ENCODE measurements at regions not wholly inside any gene's neighbourhood (a gene's known extent, or its start where the extent isn't known, plus 50 kb on each side); places are given as distances from the start of the nearest gene placed in this dataset.

GRCh38 chr5:158170060-158170459, 311.1 kb upstream of the CLINT1 start:
- H3K79me2 ChIP-seq (ENCODE audit: insufficient read depth, low read length): no peaks in the 10 kb centered on the region
- no peaks in the 10 kb centered on the region for H3F3A ChIP-seq (ENCODE audit: insufficient read depth, low read length)
- no peaks in the 10 kb centered on the region for H4K20me1 ChIP-seq (ENCODE audit: insufficient read depth, low read length)
- H3K9ac ChIP-seq (ENCODE audit: low read length): no peak overlapping the region
- H3K9me3 ChIP-seq (ENCODE audit: low read length): no peaks in the 10 kb centered on the region
- peaks cover under 1% of the 10 kb centered on the region for H3K4me1 ChIP-seq (ENCODE audit: insufficient read depth, low read length, severe bottlenecking)
- no peak overlapping the region for H3K4me3 ChIP-seq (ENCODE audit: low read depth, low read length, poor library complexity, severe bottlenecking)
- TF ChIP-seq CTCF (IDR thresholded peaks at IDR 0.05; ENCODE audit: low read length): no peak
- no peak for TF ChIP-seq EZH2 (IDR thresholded peaks at IDR 0.05; ENCODE audit: borderline replicate concordance, low read length)
- no peaks in the 10 kb centered on the region for H3K9me2 ChIP-seq (ENCODE audit: low read depth, low read length)
- no peak overlapping the region for H3K27ac ChIP-seq (ENCODE audit: low read depth, low read length, poor library complexity, severe bottlenecking)
- H3K4me2 ChIP-seq (ENCODE audit: low read length): no peak overlapping the region
- H2AFZ ChIP-seq (ENCODE audit: low read length): no peak overlapping the region
- H3K27me3 ChIP-seq (ENCODE audit: insufficient read depth, low read length): no peaks in the 10 kb centered on the region; the same call in 1 of the 2 replicates
- no peaks in the 10 kb centered on the region for H3K36me3 ChIP-seq (ENCODE audit: insufficient read depth, low read length)

- Histone ChIP-seq H3K4me1 (ENCODE audit: insufficient read depth, low read length, severe bottlenecking) (no peaks in the 10 kb centered on the region), H3K79me2 (ENCODE audit: insufficient read depth, low read length) (no peaks in the 10 kb centered on the region), H2AFZ (ENCODE audit: low read length) (no peak overlapping the region), H3K9ac (ENCODE audit: low read length) (no peak overlapping the region), H3F3A (ENCODE audit: insufficient read depth, low read length) (no peaks in the 10 kb centered on the region), H3K9me2 (ENCODE audit: low read depth, low read length) (no peaks in the 10 kb centered on the region), H3K27ac (ENCODE audit: low read depth, low read length, poor library complexity, severe bottlenecking) (no peak overlapping the region), H3K4me2 (ENCODE audit: low read length) (no peak overlapping the region), H3K4me3 (ENCODE audit: low read depth, low read length, poor library complexity, severe bottlenecking) (no peak overlapping the region), H3K36me3 (ENCODE audit: insufficient read depth, low read length) (no peaks in the 10 kb centered on the region), H3K27me3 (ENCODE audit: insufficient read depth, low read length) (no peaks in the 10 kb centered on the region), H4K20me1 (ENCODE audit: insufficient read depth, low read length) (no peaks in the 10 kb centered on the region), H3K9me3 (ENCODE audit: low read length) (no peaks in the 10 kb centered on the region)
- TF ChIP-seq CTCF (IDR thresholded peaks at IDR 0.05; ENCODE audit: low read length) (no peak), EZH2 (IDR thresholded peaks at IDR 0.05; ENCODE audit: borderline replicate concordance, low read length) (no peak)
Measured at GRCh38 chr5:158166424-158166823, 307.5 kb upstream of the CLINT1 start.

- Histone ChIP-seq H3K9me2 (ENCODE audit: low read depth, low read length) (no peaks in the 10 kb centered on the region), H3K4me2 (ENCODE audit: low read length) (no peak overlapping the region), H4K20me1 (ENCODE audit: insufficient read depth, low read length) (no peaks in the 10 kb centered on the region), H2AFZ (ENCODE audit: low read length) (no peak overlapping the region), H3K4me3 (ENCODE audit: low read depth, low read length, poor library complexity, severe bottlenecking) (no peak overlapping the region), H3K9ac (ENCODE audit: low read length) (no peak overlapping the region), H3K36me3 (ENCODE audit: insufficient read depth, low read length) (no peaks in the 10 kb centered on the region), H3K79me2 (ENCODE audit: insufficient read depth, low read length) (no peaks in the 10 kb centered on the region), H3K4me1 (ENCODE audit: insufficient read depth, low read length, severe bottlenecking) (no peaks in the 10 kb centered on the region), H3K27ac (ENCODE audit: low read depth, low read length, poor library complexity, severe bottlenecking) (no peak overlapping the region), H3K9me3 (ENCODE audit: low read length) (no peaks in the 10 kb centered on the region), H3K27me3 (ENCODE audit: insufficient read depth, low read length) (no peaks in the 10 kb centered on the region), H3F3A (ENCODE audit: insufficient read depth, low read length) (no peaks in the 10 kb centered on the region)
- no peak for TF ChIP-seq EZH2 (IDR thresholded peaks at IDR 0.05; ENCODE audit: borderline replicate concordance, low read length)
- TF ChIP-seq CTCF (IDR thresholded peaks at IDR 0.05; ENCODE audit: low read length): no peak; the same call in 1 of the 2 replicates
Measured at GRCh38 chr5:158165647-158166046, 306.7 kb upstream of the CLINT1 start.
